Right kidney (tissue), 1 donor: ENCODE measurements at regions not wholly inside any gene's neighbourhood (a gene's known extent, or its start where the extent isn't known, plus 50 kb on each side); places are given as distances from the start of the nearest gene placed in this dataset.

Experiments used
- DNase-seq: peaks from one replicate; pipeline ENCODE4 v3.0.0-alpha.2; 2016

DNA sequence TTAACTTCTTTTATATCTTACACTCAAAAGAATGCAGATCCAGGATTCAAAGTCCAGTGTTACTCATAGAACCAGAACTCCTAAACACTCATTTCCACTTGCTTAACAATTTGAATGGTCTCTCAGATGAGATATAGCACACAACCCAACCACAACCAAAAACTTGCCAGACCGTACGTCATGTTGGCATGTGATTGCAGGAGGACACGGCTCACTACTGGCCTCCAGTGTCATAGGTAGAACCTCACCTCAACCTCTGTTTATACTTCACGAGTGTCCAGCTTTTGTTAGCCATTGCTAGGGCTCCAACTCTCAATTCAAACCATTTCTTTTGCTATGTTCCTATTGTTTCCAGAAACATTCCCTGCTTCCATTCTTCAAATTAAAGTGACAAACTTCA, 58.5 kb upstream of the PDGFD start:
- no peak for DNase-seq

DNA sequence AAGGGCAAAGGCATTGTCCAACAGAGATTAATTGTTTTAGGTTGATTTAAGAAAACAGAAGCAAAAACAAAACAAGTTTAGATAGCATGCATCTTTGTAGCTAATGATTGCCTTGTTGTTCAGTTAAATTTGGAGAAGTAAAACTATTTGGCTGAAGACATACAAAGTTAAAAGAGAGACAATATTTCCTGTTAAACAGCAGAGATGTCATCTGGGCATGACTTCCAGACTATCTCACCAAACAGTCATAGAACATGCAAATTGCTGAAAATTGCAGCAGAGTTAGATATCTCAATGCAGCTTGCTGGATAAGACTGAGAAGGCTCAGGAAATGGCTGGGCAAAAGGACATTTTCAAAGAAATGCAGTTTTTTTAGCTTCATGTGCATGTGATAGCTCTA, 57.5 kb upstream of the PDGFD start:
- DNase-seq = no peak

DNA sequence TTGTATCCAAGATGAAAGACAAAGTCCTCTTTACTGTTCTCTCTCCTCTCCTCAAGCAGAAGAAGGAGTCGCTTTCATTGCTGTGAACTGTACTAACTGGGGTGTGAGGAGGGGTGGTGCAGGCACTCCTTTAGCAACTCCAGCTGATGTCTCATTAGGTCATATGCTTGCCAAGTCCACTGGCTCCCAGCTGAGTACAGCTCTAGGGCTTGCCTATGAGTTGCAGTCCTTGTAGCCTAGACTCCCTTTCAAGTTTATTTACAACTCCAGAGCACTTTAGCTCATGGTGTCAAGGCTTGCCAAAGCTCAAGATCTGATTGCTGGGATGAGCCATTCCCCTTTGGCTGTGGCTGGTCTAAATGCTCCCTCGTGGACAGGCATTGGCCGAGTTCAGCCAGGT, 55.1 kb upstream of the PDGFD start:
- DNase-seq = no peak

DNA sequence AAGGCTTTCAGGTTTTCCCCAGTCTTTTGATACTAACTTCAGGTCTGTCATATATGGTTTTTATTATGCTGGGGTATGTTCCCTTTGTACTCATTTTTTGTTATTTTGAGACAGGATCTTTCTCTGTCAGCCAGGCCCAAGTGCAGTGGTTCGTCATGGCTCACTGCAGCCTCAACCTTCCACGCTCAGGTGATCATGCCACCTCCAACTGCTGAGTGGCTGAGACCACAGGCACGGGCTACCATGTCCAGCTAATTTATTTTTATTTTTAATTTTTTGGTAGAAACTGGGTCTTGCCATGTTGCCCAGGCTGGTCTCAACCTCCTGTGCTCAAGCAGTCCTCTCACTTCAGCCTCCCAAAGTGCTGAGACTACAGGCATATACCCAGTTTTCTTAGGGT, 50.6 kb upstream of the PDGFD start:
- DNase-seq = no peak
